ENCODE measurements at regions not wholly inside any gene's neighbourhood (a gene's known extent, or its start where the extent isn't known, plus 50 kb on each side); places are given as distances from the start of the nearest gene placed in this dataset.

DNA sequence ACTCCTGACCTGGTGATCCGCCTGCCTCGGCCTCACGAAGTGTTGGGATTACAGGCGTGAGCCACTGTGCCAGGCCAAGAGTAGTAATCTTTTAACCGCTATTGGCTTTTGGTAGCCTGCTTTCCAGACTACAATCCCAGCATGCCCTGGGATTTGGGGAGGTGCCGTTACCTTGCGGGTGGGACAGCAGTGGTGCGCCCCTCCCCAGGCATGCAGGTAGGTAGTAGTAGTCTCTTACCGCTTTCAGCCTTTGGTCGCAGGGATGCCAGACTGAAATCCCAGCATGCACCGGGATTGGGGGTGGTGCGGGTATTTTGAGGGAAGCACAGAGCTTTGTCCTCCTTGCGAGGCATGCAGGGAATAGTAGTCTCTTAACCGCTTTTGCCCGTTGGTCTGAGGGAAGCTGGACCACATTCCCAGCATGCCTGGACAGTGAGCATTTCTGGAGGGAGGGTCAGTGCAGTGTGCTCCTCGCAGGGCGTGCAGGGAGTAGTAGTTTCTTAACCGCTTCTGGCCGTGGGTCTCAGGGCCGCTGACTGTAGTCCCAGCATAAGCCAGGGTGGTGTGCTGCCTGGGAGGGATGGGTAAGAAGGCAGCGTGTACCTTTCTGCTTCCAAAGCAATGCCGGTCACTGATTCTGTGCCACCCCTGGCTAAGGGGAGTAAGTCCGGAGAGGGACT, 1686.8 kb downstream of the TP53TG3F start:
- H3K27me3 ChIP-seq (ENCODE audit: control insufficient read depth, insufficient read depth, low read length), result no peaks in the 10 kb centered on the region
- no peak for TF ChIP-seq CTCF (IDR thresholded peaks at IDR 0.05)
- TF ChIP-seq TCF7L2 (IDR thresholded peaks at IDR 0.05; ENCODE audit: low read depth, low read length), result no peak
- no peak for TF ChIP-seq REST (IDR thresholded peaks at IDR 0.05; ENCODE audit: insufficient read depth in 1 of 2, low read depth in 2 of 2, low read length in 1 of 2)
- TF ChIP-seq POLR2AphosphoS5 (IDR thresholded peaks at IDR 0.05; ENCODE audit: low read depth, low read length), result no peak
- no peak for TF ChIP-seq SIN3A (IDR thresholded peaks at IDR 0.05; ENCODE audit: borderline replicate concordance, insufficient read depth, low read depth, low read length)
- H3K4me1 ChIP-seq (ENCODE audit: control insufficient read depth, insufficient read depth, low read length), result no peaks in the 10 kb centered on the region
- intact Hi-C loops (cut with micrococcal nuclease; ENCODE audit: unreplicated experiment), result no loop called here
- ChIA-PET POLR2A (no interaction called here), CTCF (no interaction called here)
- H3K36me3 ChIP-seq (ENCODE audit: control insufficient read depth, insufficient read depth, low read length), result no peaks in the 10 kb centered on the region
- no peaks in the 10 kb centered on the region for H3K9me3 ChIP-seq (ENCODE audit: control insufficient read depth, insufficient read depth, low read depth, low read length)
- in situ Hi-C loops (cut with HindIII; ENCODE audit: low pct_unique_long_range_greater_than_20kb, low sequenced_read_pairs), result no loop called here
- H3K27ac ChIP-seq (ENCODE audit: low read length), result no peak overlapping the region
- ATAC-seq (no peak), DNase-seq (ENCODE audit: low read depth, low spot score) (no peak)
- no TSS peak for BruUV-seq (replicated peaks)
- no peak overlapping the region for H3K4me3 ChIP-seq (ENCODE audit: low read depth in 2 of 2, low read length in 2 of 2)

DNA sequence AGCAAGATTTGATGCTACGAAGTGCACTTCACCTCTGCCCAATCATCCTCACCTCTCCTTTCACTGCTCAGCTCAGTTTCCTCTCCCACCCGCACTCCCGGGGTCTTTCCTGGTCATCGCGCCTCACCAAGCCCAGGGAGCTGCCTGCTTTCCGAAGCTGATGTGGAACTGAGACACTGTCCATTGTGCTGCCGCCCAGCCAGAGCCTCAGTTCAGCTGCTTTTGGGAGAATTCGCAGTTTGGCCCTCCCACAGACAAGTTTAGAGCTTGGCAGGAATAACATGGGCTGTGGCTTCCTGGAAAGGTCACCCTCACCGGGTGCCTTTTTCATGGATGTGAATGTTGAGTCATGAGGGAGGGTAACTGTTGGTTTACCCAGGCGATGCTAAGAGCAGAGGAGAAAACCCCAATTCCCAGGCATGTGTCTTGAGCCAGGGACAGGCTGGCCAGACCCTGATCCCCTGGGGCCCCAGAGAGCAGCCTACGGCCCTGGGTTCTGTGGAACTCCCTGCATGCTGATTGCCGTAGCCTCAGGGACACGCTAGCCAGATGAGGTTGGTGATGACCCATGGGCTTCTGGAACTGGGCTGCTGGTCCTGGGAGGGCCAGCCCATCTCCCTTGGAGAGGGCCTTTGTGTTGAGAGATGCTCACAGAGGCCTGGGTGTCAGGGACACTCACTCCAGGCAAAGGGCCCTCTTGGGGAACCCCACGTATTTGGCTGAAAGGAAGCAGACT, 1687.5 kb downstream of the TP53TG3F start:
- no peak overlapping the region for H3K27ac ChIP-seq (ENCODE audit: low read length)
- CTCF ChIA-PET, result no interaction called here
- no peak for ATAC-seq
- H3K36me3 ChIP-seq (ENCODE audit: control insufficient read depth, insufficient read depth, low read length), result no peaks in the 10 kb centered on the region
- H3K9me3 ChIP-seq (ENCODE audit: control insufficient read depth, insufficient read depth, low read depth, low read length), result no peaks in the 10 kb centered on the region
- no peak for DNase-seq (ENCODE audit: low read depth, low spot score)
- no peaks in the 10 kb centered on the region for H3K4me1 ChIP-seq (ENCODE audit: control insufficient read depth, insufficient read depth, low read length)
- TF ChIP-seq REST (IDR thresholded peaks at IDR 0.05; ENCODE audit: insufficient read depth in 1 of 2, low read depth in 2 of 2, low read length in 1 of 2), result no peak
- TF ChIP-seq CTCF (IDR thresholded peaks at IDR 0.05), result no peak
- no peak for TF ChIP-seq POLR2AphosphoS5 (IDR thresholded peaks at IDR 0.05; ENCODE audit: low read depth, low read length)
- TF ChIP-seq SIN3A (IDR thresholded peaks at IDR 0.05; ENCODE audit: borderline replicate concordance, insufficient read depth, low read depth, low read length), result no peak
- no peak for TF ChIP-seq TCF7L2 (IDR thresholded peaks at IDR 0.05; ENCODE audit: low read depth, low read length)
- in situ Hi-C loops (cut with HindIII; ENCODE audit: low pct_unique_long_range_greater_than_20kb, low sequenced_read_pairs) (no loop called here), intact Hi-C loops (cut with micrococcal nuclease; ENCODE audit: unreplicated experiment) (no loop called here)
- no peak overlapping the region for H3K4me3 ChIP-seq (ENCODE audit: low read depth in 2 of 2, low read length in 2 of 2)
- BruUV-seq (replicated peaks), result no TSS peak
- POLR2A ChIA-PET, result no interaction called here
- H3K27me3 ChIP-seq (ENCODE audit: control insufficient read depth, insufficient read depth, low read length), result no peaks in the 10 kb centered on the region

All from Panc1 (cell line).